PC-3 (cell line): ENCODE measurements at regions not wholly inside any gene's neighbourhood (a gene's known extent, or its start where the extent isn't known, plus 50 kb on each side); places are given as distances from the start of the nearest gene placed in this dataset.

ENCODE experiments used
- ATAC-seq: fragments of 200-7000 bp; cut with Tn5 transposase; 2 replicates; pipeline ENCODE4 v1.9.1; 2020; ENCODE audit warnings: mild to moderate bottlenecking, moderate library complexity
- BruUV-seq: library from RNA; stranded (reverse); fragments of 400-500 nt; replicated peaks from 2 replicates; lab custom pipeline; 2021; lab: Mats Ljungman, UMichigan
- CTCF ChIA-PET: fragments of 300-600 bp; sonication (Branson Sonifier 250); formaldehyde crosslinking; loops from one replicate; lab custom pipeline; 2022; ENCODE audit warnings: antibody characterized with exemption; lab: Charles Lee
- POLR2A ChIA-PET: fragments of 300-600 bp; sonication (Branson Sonifier 250); formaldehyde crosslinking; loops from one replicate; lab custom pipeline; 2022; ENCODE audit warnings: antibody characterized with exemption; ENCODE audit not compliant: unreplicated experiment; lab: Charles Lee
- DNase-seq: peaks from one replicate; pipeline ENCODE4 v3.0.0-alpha.2; 2015
- H2AFZ ChIP-seq: fragments of 300-600 bp; sonication (generic); 2 replicates; pipeline ENCODE4 v1.6.0; 2016; ENCODE audit warnings: antibody characterized with exemption, low read length
- H3F3A ChIP-seq: fragments of 300-600 bp; sonication (generic); one replicate; pipeline ENCODE4 v1.6.0; 2017; ENCODE audit warnings: antibody characterized with exemption, low read length, control low read depth, mild to moderate bottlenecking; ENCODE audit not compliant: unreplicated experiment
- H3K27ac ChIP-seq: fragments of 300-600 bp; sonication (generic); 2 replicates; pipeline ENCODE4 v1.5.1; 2016; ENCODE audit warnings: mild to moderate bottlenecking, low read length
- H3K27me3 ChIP-seq: fragments of 300-600 bp; sonication (generic); 2 replicates; pipeline ENCODE4 v1.6.1; 2016; ENCODE audit warnings: low read length, mixed read lengths
- H3K36me3 ChIP-seq: fragments of 300-600 bp; sonication (generic); 2 replicates; pipeline ENCODE4 v1.6.1; 2016; ENCODE audit warnings: low read depth, mixed run types, low read length, mixed read lengths
- H3K4me1 ChIP-seq: fragments of 300-600 bp; sonication (generic); 2 replicates; pipeline ENCODE4 v1.5.1; 2016; ENCODE audit warnings: low read length; ENCODE audit not compliant: insufficient read depth
- H3K4me2 ChIP-seq: fragments of 300-600 bp; sonication (generic); 2 replicates; pipeline ENCODE4 v1.6.0; 2016; ENCODE audit warnings: low read length
- H3K4me3 ChIP-seq: fragments of 300-600 bp; sonication (generic); 2 replicates; pipeline ENCODE4 v1.5.1; 2016; ENCODE audit warnings: mild to moderate bottlenecking, low read length, mixed read lengths
- H3K79me2 ChIP-seq: fragments of 300-600 bp; sonication (generic); 2 replicates; pipeline ENCODE4 v1.6.1; 2017; ENCODE audit warnings: low read length, mixed read lengths
- H3K9ac ChIP-seq: fragments of 300-600 bp; sonication (generic); 2 replicates; pipeline ENCODE4 v1.6.0; 2016; ENCODE audit warnings: mild to moderate bottlenecking, low read length
- H3K9me2 ChIP-seq: fragments of 300-600 bp; sonication (generic); replicated peaks from 2 replicates; pipeline ENCODE4 v1.6.1; 2016; ENCODE audit warnings: mixed run types, low read length, mixed read lengths
- H3K9me3 ChIP-seq: fragments of 300-600 bp; sonication (generic); 2 replicates; pipeline ENCODE4 v1.6.1; 2016; ENCODE audit warnings: low read length, mixed read lengths
- H4K20me1 ChIP-seq: fragments of 300-600 bp; sonication (generic); 2 replicates; pipeline ENCODE4 v1.6.1; 2016; ENCODE audit warnings: low read length, mixed read lengths
- CTCF ChIP-seq: fragments of 300-600 bp; sonication (generic); conservative IDR thresholded peaks from 2 replicates; pipeline ENCODE4 v1.5.1; 2017; ENCODE audit warnings: antibody characterized with exemption, low read depth, mild to moderate bottlenecking, low read length
- EZH2 ChIP-seq: fragments of 300-600 bp; sonication (generic); IDR thresholded peaks from one replicate; pipeline ENCODE4 v1.6.1; 2017; ENCODE audit warnings: antibody characterized with exemption, mild to moderate bottlenecking, low read length; ENCODE audit not compliant: unreplicated experiment
- EZH2phosphoT487 ChIP-seq: fragments of 300-600 bp; sonication (generic); IDR thresholded peaks from 2 replicates; pipeline ENCODE4 v1.6.1; 2018; ENCODE audit warnings: mild to moderate bottlenecking, antibody characterized with exemption, low read length, borderline replicate concordance
- intact Hi-C: fragments of 100-400 bp; cut with micrococcal nuclease; formaldehyde crosslinking; loops from 2 replicates; pipeline ENCODE4 v1.9.0; 2023

GRCh38 chr22:22769434-22770279 lies 118.0 kb upstream of the IGLL5 start:
- H3K9me3 ChIP-seq, result no peaks in the 10 kb centered on the region
- H3F3A ChIP-seq, result no peaks in the 10 kb centered on the region
- intact Hi-C loops, result no loop called here
- no peaks in the 10 kb centered on the region for H3K4me1 ChIP-seq
- no peak overlapping the region for H3K27ac ChIP-seq
- BruUV-seq, result no TSS peak
- H3K4me2 ChIP-seq, result no peak overlapping the region
- no peaks in the 10 kb centered on the region for H3K79me2 ChIP-seq
- H3K36me3 ChIP-seq, result no peaks in the 10 kb centered on the region
- no peaks in the 10 kb centered on the region for H3K9me2 ChIP-seq
- H3K4me3 ChIP-seq, result no peak overlapping the region
- H3K27me3 ChIP-seq, result 0 out of 2 replicates have a peak, but pooled peaks cover 10% of the 10 kb centered on the region
- ChIA-PET POLR2A (no interaction called here), CTCF (interaction anchor here (0.7 to 1.1 kb wide), 4 partner anchors 16 to 114 kb away, joined by 3 to 4 read pairs (median 4); no protein-coding TSS in a partner anchor)
- no peak for DNase-seq
- no peak for TF ChIP-seq CTCF
- TF ChIP-seq EZH2phosphoT487, result no peak
- no peak for TF ChIP-seq EZH2
- H2AFZ ChIP-seq, result no peak overlapping the region
- ATAC-seq, result no peak
- no peak overlapping the region for H3K9ac ChIP-seq
- H4K20me1 ChIP-seq, result no peaks in the 10 kb centered on the region

DNA sequence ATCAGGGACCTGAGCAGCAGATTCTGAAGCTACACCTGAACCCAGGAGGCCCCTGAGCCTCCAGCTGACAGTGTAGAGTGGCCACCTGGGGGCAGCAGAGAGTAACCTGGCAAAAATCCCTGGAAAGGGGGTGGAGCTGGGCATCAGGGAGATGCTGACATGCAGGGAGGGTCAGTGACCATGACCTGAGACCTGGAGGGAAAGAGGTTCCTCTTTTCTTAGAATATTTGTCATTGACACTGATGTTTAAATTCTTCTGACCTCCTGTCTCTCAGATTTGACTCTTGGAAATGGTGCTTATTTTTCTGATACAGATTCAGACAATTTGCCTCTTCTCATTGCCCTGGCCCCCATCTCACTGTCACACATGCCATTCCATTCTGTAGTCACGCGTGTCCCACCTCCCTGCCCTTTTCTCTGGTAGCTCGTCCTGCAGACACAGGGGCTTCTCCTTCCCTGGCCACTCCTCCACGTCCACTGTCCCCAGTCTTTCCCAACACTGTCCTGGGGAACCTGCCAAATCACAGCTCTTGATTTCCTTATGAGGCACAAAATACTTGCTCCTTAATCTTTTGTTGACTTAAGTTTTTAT lies 117.2 kb upstream of the IGLL5 start:
- BruUV-seq, result no TSS peak
- Histone ChIP-seq H3K27ac (no peak overlapping the region), H3K27me3 (0 out of 2 replicates have a peak, but pooled peaks cover 10% of the 10 kb centered on the region), H3F3A (no peaks in the 10 kb centered on the region), H4K20me1 (no peaks in the 10 kb centered on the region), H3K4me3 (no peak overlapping the region), H3K9me3 (no peaks in the 10 kb centered on the region), H3K4me2 (no peak overlapping the region), H3K36me3 (no peaks in the 10 kb centered on the region), H3K9ac (no peak overlapping the region), H2AFZ (no peak overlapping the region), H3K79me2 (no peaks in the 10 kb centered on the region), H3K4me1 (no peaks in the 10 kb centered on the region), H3K9me2 (no peaks in the 10 kb centered on the region)
- CTCF ChIA-PET, result interaction anchor here (0.5 to 1.1 kb wide), 7 partner anchors 17 to 752 kb away, joined by 3 to 4 read pairs (median 3); no protein-coding TSS in a partner anchor
- DNase-seq, result peak; percentile 64
- ATAC-seq, result peak; percentile 50; the same call in 1 of the 2 replicates
- peak; percentile 68 for TF ChIP-seq CTCF
- no peak for TF ChIP-seq EZH2phosphoT487
- intact Hi-C loops, result no loop called here
- POLR2A ChIA-PET, result no interaction called here
